ENCODE measurements at regions not wholly inside any gene's neighbourhood (a gene's known extent, or its start where the extent isn't known, plus 50 kb on each side); places are given as distances from the start of the nearest gene placed in this dataset.

DNA sequence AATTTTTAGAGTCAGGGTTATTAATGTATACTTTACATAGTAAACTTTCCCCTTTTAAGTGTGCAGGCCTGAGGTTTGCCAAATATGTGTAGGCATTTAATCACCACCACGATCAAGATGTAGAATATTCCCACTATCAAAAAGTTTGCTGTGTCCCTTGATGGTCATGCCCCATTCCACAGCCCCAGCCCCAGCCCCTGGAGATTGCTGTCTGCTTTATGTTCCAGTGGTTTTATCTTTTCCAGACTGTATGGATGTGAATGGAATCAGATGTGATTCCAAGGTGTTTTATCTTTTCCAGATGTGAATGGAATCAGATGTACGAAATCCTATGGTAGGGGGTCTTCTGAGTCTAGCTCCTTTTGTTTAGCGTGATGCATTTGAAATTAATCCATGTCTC, 93.1 kb upstream of the B3GAT1 start:
- Histone ChIP-seq H3K9me3 (replicated peaks in 1 of 3) (no peaks in the 10 kb centered on the region), H3K4me1 (replicated peaks in 1 of 2) (no peaks in the 10 kb centered on the region), H3K4me3 (no peak overlapping the region), H3K36me3 (replicated peaks in 1 of 2) (no peaks in the 10 kb centered on the region), H3K27me3 (no peaks in the 10 kb centered on the region), H3K27ac (no peak overlapping the region)
- TF ChIP-seq, protein P1, sequence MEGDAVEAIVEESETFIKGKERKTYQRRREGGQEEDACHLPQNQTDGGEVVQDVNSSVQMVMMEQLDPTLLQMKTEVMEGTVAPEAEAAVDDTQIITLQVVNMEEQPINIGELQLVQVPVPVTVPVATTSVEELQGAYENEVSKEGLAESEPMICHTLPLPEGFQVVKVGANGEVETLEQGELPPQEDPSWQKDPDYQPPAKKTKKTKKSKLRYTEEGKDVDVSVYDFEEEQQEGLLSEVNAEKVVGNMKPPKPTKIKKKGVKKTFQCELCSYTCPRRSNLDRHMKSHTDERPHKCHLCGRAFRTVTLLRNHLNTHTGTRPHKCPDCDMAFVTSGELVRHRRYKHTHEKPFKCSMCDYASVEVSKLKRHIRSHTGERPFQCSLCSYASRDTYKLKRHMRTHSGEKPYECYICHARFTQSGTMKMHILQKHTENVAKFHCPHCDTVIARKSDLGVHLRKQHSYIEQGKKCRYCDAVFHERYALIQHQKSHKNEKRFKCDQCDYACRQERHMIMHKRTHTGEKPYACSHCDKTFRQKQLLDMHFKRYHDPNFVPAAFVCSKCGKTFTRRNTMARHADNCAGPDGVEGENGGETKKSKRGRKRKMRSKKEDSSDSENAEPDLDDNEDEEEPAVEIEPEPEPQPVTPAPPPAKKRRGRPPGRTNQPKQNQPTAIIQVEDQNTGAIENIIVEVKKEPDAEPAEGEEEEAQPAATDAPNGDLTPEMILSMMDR (IDR thresholded peaks at IDR 0.05), result no peak
- no peak for TF ChIP-seq POLR2A (IDR thresholded peaks at IDR 0.05)
- intact Hi-C loops (cut with DNase I), result no loop called here
- no peak for DNase-seq
- 74 to 84% (median 78%) methylated on average over 3 of the region's 3 CpGs for WGBS, 4 donors

DNA sequence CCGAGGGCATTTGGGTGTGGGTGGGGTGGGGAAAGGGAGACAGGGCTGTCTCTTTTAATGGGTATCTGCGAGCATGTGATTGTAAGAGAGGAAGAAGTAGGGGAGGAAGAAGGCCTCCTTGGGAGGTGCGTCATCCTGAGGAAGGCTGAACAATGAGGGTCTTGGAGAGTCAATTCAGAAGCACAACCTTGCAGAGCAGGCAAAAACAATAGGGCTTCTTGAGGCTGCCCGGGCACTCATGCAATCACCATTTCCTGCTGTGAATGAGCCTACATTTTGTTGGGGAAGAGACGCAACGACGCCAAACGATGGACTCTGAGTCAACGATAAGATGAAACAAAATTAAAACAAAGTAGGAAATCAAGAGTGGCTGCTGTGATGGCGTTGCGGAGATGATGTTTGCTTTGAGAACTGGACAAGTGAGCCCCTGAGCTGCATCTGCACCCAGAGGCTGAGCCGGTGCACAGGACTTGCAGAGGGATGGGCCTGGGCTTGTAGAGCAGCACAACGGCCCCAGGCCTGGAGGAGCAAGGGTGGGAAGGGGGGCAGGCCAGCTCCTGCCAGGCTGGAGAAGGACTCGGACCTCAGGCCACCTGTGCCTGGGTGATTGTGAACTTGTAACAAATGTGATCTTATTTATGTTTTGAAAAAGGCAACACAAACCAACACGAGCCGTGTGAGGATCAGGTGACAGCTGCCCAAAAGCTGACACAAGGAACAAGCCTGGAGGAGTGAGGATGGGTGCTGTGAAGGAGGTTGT, 92.3 kb upstream of the B3GAT1 start:
- H3K36me3 ChIP-seq (replicated peaks in 1 of 2), result no peaks in the 10 kb centered on the region
- no peaks in the 10 kb centered on the region for H3K27me3 ChIP-seq
- no peak overlapping the region for H3K27ac ChIP-seq
- WGBS, 4 donors, result 55 to 68% (median 64%) methylated on average over 16 of the region's 16 CpGs
- no peak for DNase-seq
- no peak for TF ChIP-seq POLR2A (IDR thresholded peaks at IDR 0.05)
- TF ChIP-seq, protein P1 (IDR thresholded peaks at IDR 0.05), result no peak
- H3K4me3 ChIP-seq, result no peak overlapping the region
- no peaks in the 10 kb centered on the region for H3K9me3 ChIP-seq (replicated peaks in 1 of 3)
- intact Hi-C loops (cut with DNase I), result no loop called here
- H3K4me1 ChIP-seq (replicated peaks in 1 of 2), result no peaks in the 10 kb centered on the region

DNA sequence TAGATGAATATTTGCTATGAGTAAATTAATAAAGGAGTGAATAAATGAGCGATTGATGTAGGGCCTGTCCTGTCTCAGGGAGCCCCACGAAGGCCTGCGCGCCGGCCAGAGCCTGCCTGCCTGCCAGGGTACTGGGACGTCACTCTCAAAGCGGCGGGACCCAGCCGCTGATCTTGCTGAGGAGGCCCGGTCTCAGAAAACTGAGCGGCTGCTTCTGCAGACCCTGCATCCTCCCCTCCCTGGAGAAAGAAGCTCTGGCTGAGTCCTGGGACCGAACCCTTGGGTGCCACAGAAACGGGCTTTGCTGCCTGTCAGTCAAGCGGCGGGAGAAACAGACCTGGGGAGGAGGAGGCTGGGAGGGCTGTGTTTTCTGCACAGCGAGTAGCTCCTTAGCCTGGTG, 91.6 kb upstream of the B3GAT1 start:
- WGBS, 4 donors, result 82 to 86% (median 85%) methylated on average over 15 to 16 of the region's 16 CpGs
- Histone ChIP-seq H3K27me3 (no peaks in the 10 kb centered on the region), H3K36me3 (replicated peaks in 1 of 2) (no peaks in the 10 kb centered on the region), H3K27ac (no peak overlapping the region), H3K9me3 (replicated peaks in 1 of 3) (no peaks in the 10 kb centered on the region), H3K4me1 (replicated peaks in 1 of 2) (no peaks in the 10 kb centered on the region), H3K4me3 (no peak overlapping the region)
- no peak for TF ChIP-seq POLR2A (IDR thresholded peaks at IDR 0.05)
- TF ChIP-seq, protein P1 (IDR thresholded peaks at IDR 0.05), result no peak
- DNase-seq, result no peak
- intact Hi-C loops (cut with DNase I), result no loop called here

DNA sequence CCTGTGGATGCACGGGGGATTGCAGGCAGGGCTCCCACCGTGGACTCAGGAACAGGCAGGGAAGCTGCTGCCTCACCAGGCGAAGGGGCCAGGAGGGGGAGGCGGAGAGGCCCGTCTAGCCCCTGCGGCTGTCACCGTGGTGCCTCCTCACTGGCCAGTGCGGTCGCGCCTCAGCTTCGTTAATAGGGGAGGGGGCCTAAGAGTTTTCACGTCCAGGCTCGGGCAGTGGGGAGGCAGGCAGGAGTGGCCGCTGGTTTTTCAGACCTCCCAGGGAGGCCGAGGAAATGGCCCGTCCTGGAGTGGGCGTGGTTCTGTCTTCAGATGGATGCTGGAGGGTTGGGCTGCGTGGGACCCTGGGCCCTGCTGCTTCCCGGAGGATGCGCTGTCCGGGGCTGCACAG, 91.1 kb upstream of the B3GAT1 start:
- Histone ChIP-seq H3K36me3 (replicated peaks in 1 of 2) (no peaks in the 10 kb centered on the region), H3K4me1 (replicated peaks in 1 of 2) (no peaks in the 10 kb centered on the region), H3K9me3 (replicated peaks in 1 of 3) (no peaks in the 10 kb centered on the region), H3K27ac (no peak overlapping the region), H3K27me3 (no peaks in the 10 kb centered on the region), H3K4me3 (no peak overlapping the region)
- intact Hi-C loops (cut with DNase I), result no loop called here
- peak in 1 of 7 donors; percentile 30 for DNase-seq
- TF ChIP-seq, protein P1 (IDR thresholded peaks at IDR 0.05), result no peak
- TF ChIP-seq POLR2A (IDR thresholded peaks at IDR 0.05), result no peak
- whole genome bisulfite sequencing, 4 donors, result 34 to 66% (median 43%) methylated on average over 6 to 21 of the region's 21 CpGs

Data from adrenal gland (tissue), 9 donors.